22Rv1 (cell line): ENCODE measurements at regions not wholly inside any gene's neighbourhood (a gene's known extent, or its start where the extent isn't known, plus 50 kb on each side); places are given as distances from the start of the nearest gene placed in this dataset.

ENCODE experiments used
- ZFX ChIP-seq: fragments of 450-650 bp; IDR thresholded peaks from 2 replicates; pipeline ENCODE4 v1.6.1; 2017; ENCODE audit warnings: antibody characterized with exemption, borderline replicate concordance
- TF ChIP-seq, protein P1 (sequence below): fragments of 450-650 bp; IDR thresholded peaks from 2 replicates; pipeline ENCODE4 v1.5.1; 2017; ENCODE audit warnings: mild to moderate bottlenecking

- TF ChIP-seq, protein P1, sequence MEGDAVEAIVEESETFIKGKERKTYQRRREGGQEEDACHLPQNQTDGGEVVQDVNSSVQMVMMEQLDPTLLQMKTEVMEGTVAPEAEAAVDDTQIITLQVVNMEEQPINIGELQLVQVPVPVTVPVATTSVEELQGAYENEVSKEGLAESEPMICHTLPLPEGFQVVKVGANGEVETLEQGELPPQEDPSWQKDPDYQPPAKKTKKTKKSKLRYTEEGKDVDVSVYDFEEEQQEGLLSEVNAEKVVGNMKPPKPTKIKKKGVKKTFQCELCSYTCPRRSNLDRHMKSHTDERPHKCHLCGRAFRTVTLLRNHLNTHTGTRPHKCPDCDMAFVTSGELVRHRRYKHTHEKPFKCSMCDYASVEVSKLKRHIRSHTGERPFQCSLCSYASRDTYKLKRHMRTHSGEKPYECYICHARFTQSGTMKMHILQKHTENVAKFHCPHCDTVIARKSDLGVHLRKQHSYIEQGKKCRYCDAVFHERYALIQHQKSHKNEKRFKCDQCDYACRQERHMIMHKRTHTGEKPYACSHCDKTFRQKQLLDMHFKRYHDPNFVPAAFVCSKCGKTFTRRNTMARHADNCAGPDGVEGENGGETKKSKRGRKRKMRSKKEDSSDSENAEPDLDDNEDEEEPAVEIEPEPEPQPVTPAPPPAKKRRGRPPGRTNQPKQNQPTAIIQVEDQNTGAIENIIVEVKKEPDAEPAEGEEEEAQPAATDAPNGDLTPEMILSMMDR: no peak
- TF ChIP-seq ZFX: no peak
Observed at GRCh38 chr18:56100090-56100722, 512.2 kb upstream of the TCF4 start.
